ENCODE measurements at regions not wholly inside any gene's neighbourhood (a gene's known extent, or its start where the extent isn't known, plus 50 kb on each side); places are given as distances from the start of the nearest gene placed in this dataset.

GRCh38 chr3:59270209-59270608 lies 220.4 kb upstream of the CFAP20DC start:
- H3K36me3 Mint-ChIP-seq (ENCODE audit: low read depth) = no peaks in the 10 kb centered on the region
- DNase-seq (no peak), ATAC-seq (no peak)
- ChIA-PET POLR2A (no interaction called here), CTCF (no interaction called here)
- H3K27me3 Mint-ChIP-seq = no peaks in the 10 kb centered on the region
- no peak overlapping the region for H3K27ac Mint-ChIP-seq
- intact Hi-C loops (cut with micrococcal nuclease) = no loop called here
- H3K4me3 Mint-ChIP-seq = no peak overlapping the region
- no peaks in the 10 kb centered on the region for H3K9me3 Mint-ChIP-seq
- no peak for TF ChIP-seq CTCF (IDR thresholded peaks at IDR 0.05)
- peaks cover 4% of the 10 kb centered on the region for H3K4me1 Mint-ChIP-seq (ENCODE audit: low read depth)

GRCh38 chr3:59268170-59268569 lies 218.3 kb upstream of the CFAP20DC start:
- intact Hi-C loops (cut with micrococcal nuclease) = no loop called here
- no peaks in the 10 kb centered on the region for H3K27me3 Mint-ChIP-seq

GRCh38 chr3:59267021-59267420 lies 217.2 kb upstream of the CFAP20DC start:
- no peak overlapping the region for H3K4me3 Mint-ChIP-seq
- H3K4me1 Mint-ChIP-seq (ENCODE audit: low read depth) = peaks cover 4% of the 10 kb centered on the region
- intact Hi-C loops (cut with micrococcal nuclease) = no loop called here
- no peak for TF ChIP-seq CTCF (IDR thresholded peaks at IDR 0.05)
- no peak overlapping the region for H3K27ac Mint-ChIP-seq
- ChIA-PET POLR2A (no interaction called here), CTCF (no interaction called here)
- peaks cover 6% of the 10 kb centered on the region for H3K9me3 Mint-ChIP-seq
- DNase-seq (no peak), ATAC-seq (no peak)
- no peaks in the 10 kb centered on the region for H3K27me3 Mint-ChIP-seq
- peaks cover 1% of the 10 kb centered on the region for H3K36me3 Mint-ChIP-seq (ENCODE audit: low read depth)

More at GRCh38 chr3:59268170-59268569, 218.3 kb upstream of the CFAP20DC start:
- Mint-ChIP-seq H3K4me1 (ENCODE audit: low read depth) (peaks cover 4% of the 10 kb centered on the region), H3K9me3 (peaks cover 6% of the 10 kb centered on the region), H3K36me3 (ENCODE audit: low read depth) (peaks cover 1% of the 10 kb centered on the region), H3K27ac (no peak overlapping the region), H3K4me3 (no peak overlapping the region)
- ATAC-seq = no peak
- DNase-seq = no peak
- CTCF ChIA-PET = no interaction called here
- POLR2A ChIA-PET = no interaction called here
- TF ChIP-seq CTCF (IDR thresholded peaks at IDR 0.05) = no peak

- no peak overlapping the region for H3K27ac Mint-ChIP-seq
- intact Hi-C loops (cut with micrococcal nuclease) = no loop called here
- CTCF ChIA-PET = no interaction called here
- no peak for TF ChIP-seq CTCF (IDR thresholded peaks at IDR 0.05)
- peaks cover 1% of the 10 kb centered on the region for H3K36me3 Mint-ChIP-seq (ENCODE audit: low read depth)
- peaks cover 6% of the 10 kb centered on the region for H3K9me3 Mint-ChIP-seq
- ATAC-seq (peak; percentile 51), DNase-seq (peak; percentile 3)
- no peak overlapping the region for H3K4me3 Mint-ChIP-seq
- POLR2A ChIA-PET = no interaction called here
- no peaks in the 10 kb centered on the region for H3K27me3 Mint-ChIP-seq
- H3K4me1 Mint-ChIP-seq (ENCODE audit: low read depth) = peaks cover 4% of the 10 kb centered on the region
Observed at GRCh38 chr3:59266551-59266950, 216.7 kb upstream of the CFAP20DC start.

- CTCF ChIA-PET = no interaction called here
- ATAC-seq (no peak), DNase-seq (no peak)
- H3K27ac Mint-ChIP-seq = no peak overlapping the region
- H3K4me3 Mint-ChIP-seq = no peak overlapping the region
- H3K9me3 Mint-ChIP-seq = peaks cover 6% of the 10 kb centered on the region
- POLR2A ChIA-PET = no interaction called here
- TF ChIP-seq CTCF (IDR thresholded peaks at IDR 0.05) = no peak
- intact Hi-C loops (cut with micrococcal nuclease) = no loop called here
- peaks cover 4% of the 10 kb centered on the region for H3K4me1 Mint-ChIP-seq (ENCODE audit: low read depth)
- H3K36me3 Mint-ChIP-seq (ENCODE audit: low read depth) = peaks cover 1% of the 10 kb centered on the region
- H3K27me3 Mint-ChIP-seq = no peaks in the 10 kb centered on the region
Observed at GRCh38 chr3:59265566-59265965, 215.7 kb upstream of the CFAP20DC start.

Data from activated CD8-positive, alpha-beta T cell treated with anti-CD3 and anti-CD28 coated beads for 36 hours (primary cell).